SU-DHL-6 (cell line): ENCODE measurements at regions not wholly inside any gene's neighbourhood (a gene's known extent, or its start where the extent isn't known, plus 50 kb on each side); places are given as distances from the start of the nearest gene placed in this dataset.
"Not testable (repeated sequence)": the region's sequence is repeated elsewhere in the genome, so short reads cannot be mapped to it uniquely, and the experiment has no call there.

Experiments
- EZH2phosphoT487 ChIP-seq: fragments of 200-600 bp; sonication (generic), shearing (Covaris generic); conservative IDR thresholded peaks from 2 replicates; pipeline ENCODE4 v1.6.1; 2018; ENCODE audit warnings: mild to moderate bottlenecking, antibody characterized with exemption, low read length, moderate library complexity, mixed read lengths
- TF ChIP-seq, protein P1 (sequence below): fragments of 200-600 bp; sonication (generic); IDR thresholded peaks from one replicate; pipeline ENCODE4 v1.5.1; 2017; ENCODE audit warnings: antibody characterized with exemption, mild to moderate bottlenecking, low read length, moderate library complexity; ENCODE audit not compliant: insufficient read depth, poor library complexity, severe bottlenecking

DNA sequence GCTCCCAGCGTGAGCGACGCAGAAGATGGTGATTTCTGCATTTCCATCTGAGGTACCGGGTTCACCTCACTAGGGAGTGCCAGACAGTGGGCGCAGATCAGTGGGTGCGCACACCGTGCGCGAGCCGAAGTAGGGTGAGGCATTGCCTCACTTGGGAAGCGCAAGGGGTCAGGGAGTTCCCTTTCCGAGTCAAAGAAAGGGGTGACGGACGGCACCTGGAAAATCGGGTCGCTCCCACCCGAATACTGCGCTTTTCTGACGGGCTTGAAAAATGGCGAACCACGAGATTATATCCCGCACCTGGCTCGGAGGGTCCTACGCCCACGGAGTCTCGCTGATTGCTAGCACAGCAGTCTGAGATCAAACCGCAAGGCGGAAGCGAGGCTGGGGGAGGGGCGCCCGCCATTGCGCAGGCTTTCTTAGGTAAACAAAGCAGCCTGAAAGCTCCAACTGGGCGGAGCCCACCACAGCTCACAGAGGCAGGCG lies 175.8 kb downstream of the PPP1R3A start:
- TF ChIP-seq, protein P1, sequence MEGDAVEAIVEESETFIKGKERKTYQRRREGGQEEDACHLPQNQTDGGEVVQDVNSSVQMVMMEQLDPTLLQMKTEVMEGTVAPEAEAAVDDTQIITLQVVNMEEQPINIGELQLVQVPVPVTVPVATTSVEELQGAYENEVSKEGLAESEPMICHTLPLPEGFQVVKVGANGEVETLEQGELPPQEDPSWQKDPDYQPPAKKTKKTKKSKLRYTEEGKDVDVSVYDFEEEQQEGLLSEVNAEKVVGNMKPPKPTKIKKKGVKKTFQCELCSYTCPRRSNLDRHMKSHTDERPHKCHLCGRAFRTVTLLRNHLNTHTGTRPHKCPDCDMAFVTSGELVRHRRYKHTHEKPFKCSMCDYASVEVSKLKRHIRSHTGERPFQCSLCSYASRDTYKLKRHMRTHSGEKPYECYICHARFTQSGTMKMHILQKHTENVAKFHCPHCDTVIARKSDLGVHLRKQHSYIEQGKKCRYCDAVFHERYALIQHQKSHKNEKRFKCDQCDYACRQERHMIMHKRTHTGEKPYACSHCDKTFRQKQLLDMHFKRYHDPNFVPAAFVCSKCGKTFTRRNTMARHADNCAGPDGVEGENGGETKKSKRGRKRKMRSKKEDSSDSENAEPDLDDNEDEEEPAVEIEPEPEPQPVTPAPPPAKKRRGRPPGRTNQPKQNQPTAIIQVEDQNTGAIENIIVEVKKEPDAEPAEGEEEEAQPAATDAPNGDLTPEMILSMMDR, result not testable (repeated sequence)
- TF ChIP-seq EZH2phosphoT487, result not testable (repeated sequence)
